BE2C (cell line): ENCODE measurements at regions not wholly inside any gene's neighbourhood (a gene's known extent, or its start where the extent isn't known, plus 50 kb on each side); places are given as distances from the start of the nearest gene placed in this dataset.

Source experiments
- DNase-seq: peaks from one replicate; pipeline ENCODE4 v3.0.0-alpha.2; 2020
- H3K27me3 ChIP-seq: fragments of 250-450 bp; sonication (Bioruptor Pico); 2 replicates; pipeline ENCODE4 v1.5.1; 2020; ENCODE audit warnings: mild to moderate bottlenecking
- H3K36me3 ChIP-seq: fragments of 250-450 bp; sonication (Bioruptor Pico); 2 replicates; pipeline ENCODE4 v1.5.1; 2020; ENCODE audit warnings: mild to moderate bottlenecking
- H3K4me1 ChIP-seq: fragments of 250-450 bp; sonication (Bioruptor Pico); 2 replicates; pipeline ENCODE4 v1.5.1; 2020
- H3K4me3 ChIP-seq: 2 replicates; pipeline ENCODE4 v1.5.1; 2011; ENCODE audit warnings: low read depth, low read length
- H3K9me3 ChIP-seq: fragments of 250-450 bp; sonication (Bioruptor Pico); 2 replicates; pipeline ENCODE4 v1.5.1; 2020
- TF ChIP-seq, protein P1 (sequence below): IDR thresholded peaks from 2 replicates; pipeline ENCODE4 v1.5.1; 2012; ENCODE audit warnings: mild to moderate bottlenecking, low read depth, low read length

DNA sequence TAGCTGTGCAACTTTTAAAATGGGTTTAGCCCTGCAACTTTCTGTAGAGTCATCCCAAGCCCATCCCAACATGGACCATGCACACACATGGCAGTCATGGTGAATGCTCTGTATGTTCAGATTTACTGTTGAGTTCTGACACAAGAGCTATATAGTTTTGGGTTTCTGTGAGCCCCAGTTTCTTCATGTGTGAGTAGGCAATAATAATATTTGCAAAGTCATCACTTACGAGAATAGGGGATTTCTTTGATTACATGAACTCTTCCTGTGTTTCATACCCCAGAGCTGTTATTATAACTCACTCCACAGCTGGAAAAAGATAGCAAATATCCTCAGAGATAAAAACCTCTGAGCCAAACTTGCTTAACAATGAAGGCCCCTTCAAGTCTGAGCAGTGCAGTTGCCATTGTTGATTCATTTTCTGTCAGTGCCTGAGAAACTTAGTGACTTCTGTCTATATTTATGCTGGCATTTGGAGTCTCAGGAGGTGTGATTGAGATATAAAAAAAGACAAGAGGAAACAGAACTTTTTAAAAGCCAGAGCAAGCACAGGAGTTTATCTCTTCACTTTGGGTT is 767.9 kb upstream of the API5 start:
- Histone ChIP-seq H3K9me3 (no peaks in the 10 kb centered on the region), H3K36me3 (no peaks in the 10 kb centered on the region), H3K4me1 (no peaks in the 10 kb centered on the region), H3K27me3 (no peaks in the 10 kb centered on the region), H3K4me3 (no peak overlapping the region)
- DNase-seq = no peak
- TF ChIP-seq, protein P1, sequence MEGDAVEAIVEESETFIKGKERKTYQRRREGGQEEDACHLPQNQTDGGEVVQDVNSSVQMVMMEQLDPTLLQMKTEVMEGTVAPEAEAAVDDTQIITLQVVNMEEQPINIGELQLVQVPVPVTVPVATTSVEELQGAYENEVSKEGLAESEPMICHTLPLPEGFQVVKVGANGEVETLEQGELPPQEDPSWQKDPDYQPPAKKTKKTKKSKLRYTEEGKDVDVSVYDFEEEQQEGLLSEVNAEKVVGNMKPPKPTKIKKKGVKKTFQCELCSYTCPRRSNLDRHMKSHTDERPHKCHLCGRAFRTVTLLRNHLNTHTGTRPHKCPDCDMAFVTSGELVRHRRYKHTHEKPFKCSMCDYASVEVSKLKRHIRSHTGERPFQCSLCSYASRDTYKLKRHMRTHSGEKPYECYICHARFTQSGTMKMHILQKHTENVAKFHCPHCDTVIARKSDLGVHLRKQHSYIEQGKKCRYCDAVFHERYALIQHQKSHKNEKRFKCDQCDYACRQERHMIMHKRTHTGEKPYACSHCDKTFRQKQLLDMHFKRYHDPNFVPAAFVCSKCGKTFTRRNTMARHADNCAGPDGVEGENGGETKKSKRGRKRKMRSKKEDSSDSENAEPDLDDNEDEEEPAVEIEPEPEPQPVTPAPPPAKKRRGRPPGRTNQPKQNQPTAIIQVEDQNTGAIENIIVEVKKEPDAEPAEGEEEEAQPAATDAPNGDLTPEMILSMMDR = no peak

GRCh38 chr11:42544726-42545125 is 767.1 kb upstream of the API5 start:
- Histone ChIP-seq H3K36me3 (no peaks in the 10 kb centered on the region), H3K9me3 (no peaks in the 10 kb centered on the region), H3K27me3 (no peaks in the 10 kb centered on the region), H3K4me3 (no peak overlapping the region), H3K4me1 (no peaks in the 10 kb centered on the region)
- TF ChIP-seq, protein P1 = no peak
- no peak for DNase-seq

- H3K9me3 ChIP-seq = no peaks in the 10 kb centered on the region
- DNase-seq = no peak
- TF ChIP-seq, protein P1 = no peak
- no peaks in the 10 kb centered on the region for H3K36me3 ChIP-seq
- no peaks in the 10 kb centered on the region for H3K4me1 ChIP-seq
- no peaks in the 10 kb centered on the region for H3K27me3 ChIP-seq
- H3K4me3 ChIP-seq = no peak overlapping the region
Observed at GRCh38 chr11:42545954-42546353, 765.8 kb upstream of the API5 start.

GRCh38 chr11:42552786-42553185 is 759.0 kb upstream of the API5 start:
- H3K4me3 ChIP-seq = no peak overlapping the region
- no peak for DNase-seq
- TF ChIP-seq, protein P1 = no peak
- no peaks in the 10 kb centered on the region for H3K9me3 ChIP-seq
- H3K27me3 ChIP-seq = no peaks in the 10 kb centered on the region
- no peaks in the 10 kb centered on the region for H3K36me3 ChIP-seq
- no peaks in the 10 kb centered on the region for H3K4me1 ChIP-seq

- H3K4me3 ChIP-seq = no peak overlapping the region
- H3K9me3 ChIP-seq = no peaks in the 10 kb centered on the region
- no peaks in the 10 kb centered on the region for H3K4me1 ChIP-seq
- no peak for DNase-seq
- H3K36me3 ChIP-seq = no peaks in the 10 kb centered on the region
- no peaks in the 10 kb centered on the region for H3K27me3 ChIP-seq
- TF ChIP-seq, protein P1 = no peak
Observed at GRCh38 chr11:42555190-42555589, 756.6 kb upstream of the API5 start.

DNA sequence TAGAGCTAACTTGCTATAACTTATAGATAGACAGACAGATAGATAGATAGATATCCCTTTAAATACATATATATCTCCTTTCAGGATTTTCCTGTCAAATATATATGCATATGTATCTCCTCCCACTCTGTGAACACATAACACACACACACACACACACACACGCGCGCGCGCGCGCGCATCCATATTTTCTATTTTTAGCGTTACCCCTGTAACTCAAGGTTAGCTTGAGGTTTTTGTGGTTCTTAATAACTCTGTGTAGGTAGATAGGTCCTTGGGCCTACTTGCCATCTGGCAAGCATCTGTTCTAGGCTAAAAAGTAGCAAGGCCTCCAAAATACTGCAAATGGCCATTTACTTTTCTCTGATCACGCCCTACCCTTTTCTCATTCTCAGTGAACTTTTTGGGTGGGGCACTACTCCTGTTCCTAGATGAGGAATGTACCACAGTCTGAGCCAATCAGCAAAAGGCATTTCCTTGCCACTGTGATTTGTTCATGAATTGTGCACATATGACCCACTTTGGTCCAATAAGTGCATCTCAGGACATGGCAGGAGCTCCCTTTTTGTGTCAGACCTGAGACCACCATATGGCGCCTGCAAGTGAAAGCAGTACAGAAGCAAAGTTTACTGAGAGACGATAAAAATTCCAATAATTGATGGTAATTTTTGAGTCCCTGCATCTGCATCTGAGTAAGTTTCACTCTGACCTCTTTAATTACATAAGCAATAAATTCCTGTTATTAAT is 740.5 kb upstream of the API5 start:
- Histone ChIP-seq H3K36me3 (no peaks in the 10 kb centered on the region), H3K27me3 (no peaks in the 10 kb centered on the region), H3K4me3 (no peak overlapping the region), H3K4me1 (no peaks in the 10 kb centered on the region), H3K9me3 (no peaks in the 10 kb centered on the region)
- no peak for DNase-seq
- TF ChIP-seq, protein P1 = no peak
